ENCODE measurements at regions not wholly inside any gene's neighbourhood (a gene's known extent, or its start where the extent isn't known, plus 50 kb on each side); places are given as distances from the start of the nearest gene placed in this dataset.
"Not testable (repeated sequence)": the region's sequence is repeated elsewhere in the genome, so short reads cannot be mapped to it uniquely, and the experiment has no call there.

GRCh38 chr3:194019398-194020165 lies 116.4 kb upstream of the HES1 start:
- no peak for DNase-seq (ENCODE audit: low spot score)

- DNase-seq (ENCODE audit: low spot score): no peak
These were observed 113.9 kb upstream of the HES1 start for GRCh38 chr3:194022052-194022451.

- no peak for DNase-seq (ENCODE audit: low spot score)
These were observed 113.1 kb upstream of the HES1 start for GRCh38 chr3:194022816-194023215.

GRCh38 chr3:194023501-194024280 lies 112.3 kb upstream of the HES1 start:
- DNase-seq (ENCODE audit: low spot score): no peak

GRCh38 chr3:194025119-194025518 lies 110.8 kb upstream of the HES1 start:
- no peak for DNase-seq (ENCODE audit: low spot score)

- DNase-seq (ENCODE audit: low spot score): no peak
These were observed 110.0 kb upstream of the HES1 start for GRCh38 chr3:194025951-194026350.

GRCh38 chr3:194028434-194029004 lies 107.4 kb upstream of the HES1 start:
- DNase-seq (ENCODE audit: low spot score): no peak

- DNase-seq (ENCODE audit: low spot score): no peak
These were observed 106.1 kb upstream of the HES1 start for GRCh38 chr3:194029846-194030245.

GRCh38 chr3:194030372-194030771 lies 105.6 kb upstream of the HES1 start:
- no peak for DNase-seq (ENCODE audit: low spot score)

GRCh38 chr3:194031349-194031748 lies 104.6 kb upstream of the HES1 start:
- DNase-seq (ENCODE audit: low spot score): no peak

- no peak for DNase-seq (ENCODE audit: low spot score)
These were observed 103.9 kb upstream of the HES1 start for GRCh38 chr3:194031867-194032635.

- no peak for DNase-seq (ENCODE audit: low spot score)
These were observed 103.0 kb upstream of the HES1 start for GRCh38 chr3:194032828-194033435.

GRCh38 chr3:194034346-194035336 lies 101.3 kb upstream of the HES1 start:
- DNase-seq (ENCODE audit: low spot score): no peak

GRCh38 chr3:194035406-194036138 lies 100.4 kb upstream of the HES1 start:
- DNase-seq (ENCODE audit: low spot score): no peak

GRCh38 chr3:194036842-194037241 lies 99.1 kb upstream of the HES1 start:
- no peak for DNase-seq (ENCODE audit: low spot score)

- not testable (repeated sequence) for DNase-seq (ENCODE audit: low spot score)
These were observed 97.6 kb upstream of the HES1 start for GRCh38 chr3:194038346-194038745.

GRCh38 chr3:194038960-194039359 lies 97.0 kb upstream of the HES1 start:
- no peak for DNase-seq (ENCODE audit: low spot score)

- DNase-seq (ENCODE audit: low spot score): no peak
These were observed 95.3 kb upstream of the HES1 start for GRCh38 chr3:194040516-194041273.

GRCh38 chr3:194042927-194043326 lies 93.0 kb upstream of the HES1 start:
- no peak for DNase-seq (ENCODE audit: low spot score)

All from hematopoietic multipotent progenitor cell treated with erythropoietin and hydrocortisone succinate and interleukin-3 and kit ligand, for 15 days (in vitro differentiated cells).